ENCODE measurements at regions not wholly inside any gene's neighbourhood (a gene's known extent, or its start where the extent isn't known, plus 50 kb on each side); places are given as distances from the start of the nearest gene placed in this dataset.

- in situ Hi-C loops (cut with HindIII; ENCODE audit: low sequenced_read_pairs), result no loop called here
- DNase-seq (ENCODE audit: low read depth, low spot score), result no peak
- H3K4me3 ChIP-seq (ENCODE audit: low read depth, low read length), result no peak overlapping the region
- no peak for TF ChIP-seq CTCF (IDR thresholded peaks at IDR 0.05; ENCODE audit: low read depth, low read length)
These were observed 89.8 kb downstream of the TMEM215 start for GRCh38 chr9:32873131-32873530.

GRCh38 chr9:32873553-32873952, 90.2 kb downstream of the TMEM215 start:
- in situ Hi-C loops (cut with HindIII; ENCODE audit: low sequenced_read_pairs), result no loop called here
- no peak for TF ChIP-seq CTCF (IDR thresholded peaks at IDR 0.05; ENCODE audit: low read depth, low read length)
- no peak for DNase-seq (ENCODE audit: low read depth, low spot score)
- no peak overlapping the region for H3K4me3 ChIP-seq (ENCODE audit: low read depth, low read length)

DNA sequence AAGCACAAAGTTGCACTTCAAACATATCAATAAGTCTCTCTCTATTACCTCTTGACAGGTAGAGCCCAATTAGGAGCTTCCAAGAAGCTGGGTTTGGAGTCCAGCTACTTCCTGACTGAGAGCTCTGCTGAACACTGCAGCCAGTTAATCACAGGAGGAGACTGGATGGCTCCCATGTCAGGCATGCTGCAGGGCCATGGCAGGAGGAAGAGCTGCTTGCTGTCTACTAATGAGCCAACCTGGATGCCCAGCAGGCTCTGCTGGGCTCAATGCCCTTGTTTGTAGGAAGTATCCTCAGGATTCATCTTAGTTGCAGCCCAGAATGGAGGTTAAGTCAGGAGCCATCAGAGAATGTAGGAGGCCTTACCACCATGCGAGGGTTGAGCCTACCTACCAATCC, 91.9 kb downstream of the TMEM215 start:
- in situ Hi-C loops (cut with HindIII; ENCODE audit: low sequenced_read_pairs), result no loop called here
- TF ChIP-seq CTCF (IDR thresholded peaks at IDR 0.05; ENCODE audit: low read depth, low read length), result no peak
- H3K4me3 ChIP-seq (ENCODE audit: low read depth, low read length), result no peak overlapping the region
- DNase-seq (ENCODE audit: low read depth, low spot score), result no peak

DNA sequence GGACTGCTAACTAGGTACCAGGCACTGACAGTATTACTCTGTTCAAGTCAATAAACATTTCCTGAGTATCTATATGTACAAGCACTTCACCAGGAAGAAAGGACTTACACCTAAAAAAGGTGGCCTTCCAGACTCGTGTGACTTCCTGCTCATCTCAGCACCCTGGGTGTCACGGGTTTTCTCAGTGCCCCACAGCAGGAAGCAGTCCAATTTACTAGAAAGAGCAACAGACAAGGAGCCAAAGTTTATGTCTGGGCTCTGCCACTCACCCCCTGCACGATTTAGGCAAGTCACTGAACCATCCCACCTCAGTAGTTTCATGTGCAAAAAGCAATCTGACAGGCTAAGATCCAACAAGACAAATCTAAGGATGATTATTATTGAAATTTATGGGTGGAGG, 92.4 kb downstream of the TMEM215 start:
- in situ Hi-C loops (cut with HindIII; ENCODE audit: low sequenced_read_pairs), result no loop called here
- DNase-seq (ENCODE audit: low read depth, low spot score), result no peak
- TF ChIP-seq CTCF (IDR thresholded peaks at IDR 0.05; ENCODE audit: low read depth, low read length), result no peak
- H3K4me3 ChIP-seq (ENCODE audit: low read depth, low read length), result no peak overlapping the region

GRCh38 chr9:32877103-32877502, 93.8 kb downstream of the TMEM215 start:
- no peak for DNase-seq (ENCODE audit: low read depth, low spot score)
- in situ Hi-C loops (cut with HindIII; ENCODE audit: low sequenced_read_pairs), result no loop called here
- TF ChIP-seq CTCF (IDR thresholded peaks at IDR 0.05; ENCODE audit: low read depth, low read length), result no peak
- H3K4me3 ChIP-seq (ENCODE audit: low read depth, low read length), result no peak overlapping the region

GRCh38 chr9:32877639-32878217, 94.4 kb downstream of the TMEM215 start:
- no peak for DNase-seq (ENCODE audit: low read depth, low spot score)
- TF ChIP-seq CTCF (IDR thresholded peaks at IDR 0.05; ENCODE audit: low read depth, low read length), result no peak
- in situ Hi-C loops (cut with HindIII; ENCODE audit: low sequenced_read_pairs), result no loop called here
- no peak overlapping the region for H3K4me3 ChIP-seq (ENCODE audit: low read depth, low read length)

DNA sequence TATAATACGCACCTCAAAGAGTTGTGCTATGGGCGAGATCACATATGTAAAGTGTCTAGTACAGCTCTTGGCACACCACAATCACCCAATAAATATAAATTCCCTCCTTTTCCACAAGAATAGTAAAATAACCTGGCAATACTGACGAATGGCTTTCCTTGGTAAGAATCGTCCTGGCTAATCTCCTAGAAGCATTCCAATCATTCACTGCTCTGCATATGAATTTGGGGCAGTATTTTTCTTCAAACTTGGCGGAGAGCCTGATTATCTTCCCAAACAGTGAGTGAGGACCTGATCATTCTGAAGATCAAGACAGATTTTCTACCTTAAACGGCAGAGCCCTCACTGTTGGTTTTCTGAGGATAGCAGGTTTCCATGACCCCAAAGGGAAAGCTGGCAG, 96.0 kb downstream of the TMEM215 start:
- DNase-seq (ENCODE audit: low read depth, low spot score), result no peak
- H3K4me3 ChIP-seq (ENCODE audit: low read depth, low read length), result no peak overlapping the region
- TF ChIP-seq CTCF (IDR thresholded peaks at IDR 0.05; ENCODE audit: low read depth, low read length), result no peak
- in situ Hi-C loops (cut with HindIII; ENCODE audit: low sequenced_read_pairs), result no loop called here
